GM20000 (cell line): ENCODE measurements at regions not wholly inside any gene's neighbourhood (a gene's known extent, or its start where the extent isn't known, plus 50 kb on each side); places are given as distances from the start of the nearest gene placed in this dataset.

Experiments
- DNase-seq: peaks from one replicate; pipeline ENCODE4 v3.0.0; 2012; ENCODE audit warnings: low spot score
- CTCF ChIP-seq: IDR thresholded peaks from 2 replicates; pipeline ENCODE4 v1.5.1; 2012; ENCODE audit warnings: mild to moderate bottlenecking, control low read depth; ENCODE audit errors: extremely low read depth, missing control alignments

GRCh38 chr7:11895337-11895736, 63.3 kb upstream of the THSD7A start:
- no peak for DNase-seq
- no peak for TF ChIP-seq CTCF

GRCh38 chr7:11896663-11897062, 64.7 kb upstream of the THSD7A start:
- no peak for DNase-seq

GRCh38 chr7:11899247-11899646, 67.2 kb upstream of the THSD7A start:
- DNase-seq: no peak

More at GRCh38 chr7:11896663-11897062, 64.7 kb upstream of the THSD7A start:
- no peak for TF ChIP-seq CTCF

GRCh38 chr7:11910253-11910652, 78.3 kb upstream of the THSD7A start:
- DNase-seq: no peak
- TF ChIP-seq CTCF: no peak

More at GRCh38 chr7:11899247-11899646, 67.2 kb upstream of the THSD7A start:
- TF ChIP-seq CTCF: no peak

- TF ChIP-seq CTCF: no peak
- no peak for DNase-seq
Measured at GRCh38 chr7:11911900-11912299, 79.9 kb upstream of the THSD7A start.

GRCh38 chr7:11914645-11915044, 82.6 kb upstream of the THSD7A start:
- no peak for DNase-seq
- no peak for TF ChIP-seq CTCF

GRCh38 chr7:11923376-11923930, 91.5 kb upstream of the THSD7A start:
- DNase-seq: no peak
- no peak for TF ChIP-seq CTCF
